IMR-90 (cell line): ENCODE measurements at regions not wholly inside any gene's neighbourhood (a gene's known extent, or its start where the extent isn't known, plus 50 kb on each side); places are given as distances from the start of the nearest gene placed in this dataset.

Experiments used
- ATAC-seq: fragments of 200-7000 bp; cut with Tn5 transposase; 2 replicates; pipeline ENCODE4 v1.9.1; 2020; ENCODE audit warnings: low read depth, mild to moderate bottlenecking, moderate library complexity
- BruUV-seq: library from RNA; stranded (reverse); fragments of 400-500 nt; replicated peaks from 2 replicates; lab custom pipeline; 2021; lab: Mats Ljungman, UMichigan
- CTCF ChIA-PET: fragments of 300-600 bp; formaldehyde crosslinking; extraction: SDS; loops from one replicate; lab custom pipeline; 2021; ENCODE audit warnings: antibody characterized with exemption; lab: Yijun Ruan, JAX
- POLR2A ChIA-PET: fragments of 300-600 bp; sonication (Branson Sonifier 250); formaldehyde crosslinking; loops from one replicate; lab custom pipeline; 2022; ENCODE audit warnings: antibody characterized with exemption; ENCODE audit not compliant: unreplicated experiment; lab: Charles Lee
- DNase-seq: peaks from one replicate; pipeline ENCODE4 v3.0.0; 2013
- H2AFZ ChIP-seq: replicated peaks from 2 replicates; pipeline ENCODE3; 2013; ENCODE audit warnings: low read length, mild to moderate bottlenecking; ENCODE audit not compliant: poor library complexity
- H2AK5ac ChIP-seq: 2 replicates; pipeline ENCODE4 v1.6.1; 2013; ENCODE audit warnings: low read depth, low read length, inconsistent platforms
- H2AK9ac ChIP-seq: replicated peaks from 2 replicates; pipeline ENCODE3; 2013; ENCODE audit warnings: mild to moderate bottlenecking, low read depth, low read length, moderate library complexity; ENCODE audit not compliant: poor library complexity
- H2BK120ac ChIP-seq: 2 replicates; pipeline ENCODE4 v1.6.1; 2013; ENCODE audit warnings: low read depth, low read length, inconsistent platforms
- H2BK15ac ChIP-seq: 3 replicates; pipeline ENCODE4 v1.6.1; 2013; ENCODE audit warnings: low read depth, low read length, inconsistent platforms
- H2BK20ac ChIP-seq: 2 replicates; pipeline ENCODE4 v1.6.1; 2013; ENCODE audit warnings: low read depth, mild to moderate bottlenecking, inconsistent platforms, low read length, moderate library complexity
- H2BK5ac ChIP-seq: 2 replicates; pipeline ENCODE4 v1.6.1; 2013; ENCODE audit warnings: mild to moderate bottlenecking, low read depth, low read length, inconsistent platforms; ENCODE audit not compliant: poor library complexity, severe bottlenecking
- H3K14ac ChIP-seq: replicated peaks from 2 replicates; pipeline ENCODE4 v1.6.1; 2013; ENCODE audit warnings: low read depth, low read length, inconsistent platforms
- H3K18ac ChIP-seq: 2 replicates; pipeline ENCODE4 v1.6.1; 2013; ENCODE audit warnings: low read depth, low read length, control low read depth
- H3K23ac ChIP-seq: 2 replicates; pipeline ENCODE4 v1.6.1; 2013; ENCODE audit warnings: low read depth, low read length, inconsistent platforms
- H3K27ac ChIP-seq: 2 replicates; pipeline ENCODE4 v1.5.1; 2013; ENCODE audit warnings: mild to moderate bottlenecking, control low read depth, low read length; ENCODE audit not compliant: insufficient read depth
- H3K27me3 ChIP-seq: 2 replicates; pipeline ENCODE4 v1.6.1; 2013; ENCODE audit warnings: low read length; ENCODE audit not compliant: control insufficient read depth, insufficient read depth
- H3K36me3 ChIP-seq: 2 replicates; pipeline ENCODE4 v1.6.1; 2013; ENCODE audit warnings: low read length, mixed read lengths; ENCODE audit not compliant: control insufficient read depth, insufficient read depth
- H3K4ac ChIP-seq: 2 replicates; pipeline ENCODE4 v1.6.1; 2013; ENCODE audit warnings: low read depth, low read length, inconsistent platforms
- H3K4me1 ChIP-seq: 2 replicates; pipeline ENCODE4 v1.6.1; 2013; ENCODE audit warnings: low read length, mixed read lengths; ENCODE audit not compliant: control insufficient read depth, insufficient read depth
- H3K4me2 ChIP-seq: 2 replicates; pipeline ENCODE4 v1.6.1; 2013; ENCODE audit warnings: low read depth, mild to moderate bottlenecking, control low read depth, low read length, moderate library complexity
- H3K4me3 ChIP-seq: 2 replicates; pipeline ENCODE4 v1.5.1; 2013; ENCODE audit warnings: low read depth, mild to moderate bottlenecking, control low read depth, low read length, moderate library complexity; ENCODE audit not compliant: insufficient read depth
- H3K56ac ChIP-seq: 2 replicates; pipeline ENCODE4 v1.6.1; 2013; ENCODE audit warnings: low read length, inconsistent platforms; ENCODE audit not compliant: insufficient read depth; ENCODE audit errors: extremely low read depth
- H3K79me1 ChIP-seq, 2 experiments: 2 replicates each; pipeline ENCODE4 v1.6.1; 2013; ENCODE audit warnings: low read length in 2 of 2, inconsistent platforms in 1 of 2, low read depth in 1 of 2
- H3K9ac ChIP-seq: 2 replicates; pipeline ENCODE4 v1.6.1; 2013; ENCODE audit warnings: low read depth, low read length, control low read depth
- H3K9me1 ChIP-seq: 2 replicates; pipeline ENCODE4 v1.6.1; 2013; ENCODE audit warnings: low read length, inconsistent platforms; ENCODE audit not compliant: insufficient read depth
- H3K9me3 ChIP-seq: 2 replicates; pipeline ENCODE4 v1.6.1; 2013; ENCODE audit warnings: low read length; ENCODE audit not compliant: control insufficient read depth, insufficient read depth
- H4K20me1 ChIP-seq: 2 replicates; pipeline ENCODE4 v1.6.1; 2013; ENCODE audit warnings: low read length, inconsistent platforms; ENCODE audit not compliant: insufficient read depth
- H4K5ac ChIP-seq: 2 replicates; pipeline ENCODE4 v1.6.1; 2013; ENCODE audit warnings: mild to moderate bottlenecking, low read depth, low read length, control low read depth
- H4K8ac ChIP-seq, 2 experiments: 2 replicates each; pipeline ENCODE4 v1.6.1; 2013; ENCODE audit warnings: low read depth in 2 of 2, low read length in 2 of 2, control low read depth in 1 of 2, inconsistent platforms in 1 of 2
- H4K91ac ChIP-seq: 2 replicates; pipeline ENCODE4 v1.6.1; 2013; ENCODE audit warnings: low read depth, low read length, inconsistent platforms; ENCODE audit not compliant: insufficient read depth
- CEBPB ChIP-seq: IDR thresholded peaks from 2 replicates; pipeline ENCODE4 v1.6.1; 2012; ENCODE audit warnings: low read depth, low read length, improper control_type of control experiment
- CTCF ChIP-seq: conservative IDR thresholded peaks from 2 replicates; pipeline ENCODE4 v1.5.1; 2012; ENCODE audit warnings: mild to moderate bottlenecking, low read depth, low read length, improper control_type of control experiment
- FOS ChIP-seq: fragments of 150-350 bp; IDR thresholded peaks from 2 replicates; pipeline ENCODE4 v1.6.1; 2016; ENCODE audit warnings: low read depth, low read length
- POLR2A ChIP-seq: IDR thresholded peaks from 2 replicates; pipeline ENCODE4 v1.6.1; 2012; ENCODE audit warnings: mild to moderate bottlenecking, low read depth, low read length
- RCOR1 ChIP-seq: IDR thresholded peaks from 2 replicates; pipeline ENCODE4 v1.6.1; 2012; ENCODE audit warnings: mild to moderate bottlenecking, low read length, improper control_type of control experiment; ENCODE audit not compliant: insufficient replicate concordance
- RFX5 ChIP-seq: IDR thresholded peaks from 2 replicates; pipeline ENCODE4 v1.8.0; 2012; ENCODE audit warnings: low read depth, mild to moderate bottlenecking, low read length, moderate library complexity
- SMC3 ChIP-seq: fragments of 150-350 bp; IDR thresholded peaks from 2 replicates; pipeline ENCODE4 v1.6.1; 2016; ENCODE audit warnings: low read depth, mild to moderate bottlenecking, antibody characterized with exemption, low read length, moderate library complexity
- USF2 ChIP-seq: fragments of 150-350 bp; IDR thresholded peaks from 2 replicates; pipeline ENCODE4 v1.6.1; 2017; ENCODE audit warnings: mild to moderate bottlenecking, antibody characterized with exemption, low read length, low read depth
- dilution Hi-C: fragments of 300-500 bp; cut with HindIII; formaldehyde crosslinking; loops from one replicate; pipeline ENCODE4 v1.14.3; 2018; ENCODE audit warnings: low sequenced_read_pairs; ENCODE audit not compliant: unreplicated experiment
- in situ Hi-C: fragments of 300-500 bp; cut with MboI; formaldehyde crosslinking; loops from 3 replicates; pipeline ENCODE4 v1.14.3; 2019; ENCODE audit warnings: low sequenced_read_pairs, inconsistent platforms, mixed read lengths
- intact Hi-C: fragments of 100-400 bp; cut with micrococcal nuclease; formaldehyde crosslinking; loops from 2 replicates; pipeline ENCODE4 v1.10.0; 2022

GRCh38 chr9:79284081-79284480 lies 287.7 kb upstream of the TLE4 start:
- ATAC-seq (no peak), DNase-seq (no peak)
- no peaks in the 10 kb centered on the region for H3K9me1 ChIP-seq
- H2AK5ac ChIP-seq = no peak overlapping the region
- H4K91ac ChIP-seq = no peak overlapping the region
- 0 out of 2 replicates have a peak, but pooled peaks cover 3% of the 10 kb centered on the region for H3K27me3 ChIP-seq
- no peak overlapping the region for H2AK9ac ChIP-seq
- no peaks in the 10 kb centered on the region for H3K4me1 ChIP-seq
- H2BK15ac ChIP-seq = no peak overlapping the region
- dilution Hi-C loops (no loop called here), intact Hi-C loops (no loop called here), in situ Hi-C loops (no loop called here)
- no peak overlapping the region for H2AFZ ChIP-seq
- H3K79me1 ChIP-seq = no peaks in the 10 kb centered on the region
- BruUV-seq = no TSS peak
- H3K27ac ChIP-seq = no peak overlapping the region
- H3K14ac ChIP-seq = no peak overlapping the region
- H3K9me3 ChIP-seq = no peaks in the 10 kb centered on the region
- no peak overlapping the region for H4K8ac ChIP-seq
- H3K4me3 ChIP-seq = no peak overlapping the region
- no peak overlapping the region for H3K23ac ChIP-seq
- no peak overlapping the region for H3K4ac ChIP-seq
- no peak overlapping the region for H2BK5ac ChIP-seq
- ChIA-PET POLR2A (no interaction called here), CTCF (no interaction called here)
- no peaks in the 10 kb centered on the region for H4K20me1 ChIP-seq
- no peak overlapping the region for H3K9ac ChIP-seq
- H2BK20ac ChIP-seq = no peak overlapping the region
- TF ChIP-seq CTCF (no peak), RCOR1 (no peak), SMC3 (no peak), CEBPB (no peak), RFX5 (no peak), FOS (no peak), USF2 (no peak), POLR2A (no peak)
- no peak overlapping the region for H3K18ac ChIP-seq
- no peak overlapping the region for H3K4me2 ChIP-seq
- no peak overlapping the region for H2BK120ac ChIP-seq
- no peak overlapping the region for H3K56ac ChIP-seq
- H4K5ac ChIP-seq = no peak overlapping the region
- no peaks in the 10 kb centered on the region for H3K36me3 ChIP-seq
